T47D (cell line): ENCODE measurements at regions not wholly inside any gene's neighbourhood (a gene's known extent, or its start where the extent isn't known, plus 50 kb on each side); places are given as distances from the start of the nearest gene placed in this dataset.
"Not testable (repeated sequence)": the region's sequence is repeated elsewhere in the genome, so short reads cannot be mapped to it uniquely, and the experiment has no call there.

ENCODE experiments used
- DNase-seq, 2 experiments: peaks; one replicate each; pipeline versions ENCODE4 v3.0.0 to v3.0.0-alpha.2; 2011 to 2012; ENCODE audit warnings: low read depth in 1 of 2, low spot score in 1 of 2
- JUND ChIP-seq: IDR thresholded peaks from 2 replicates; pipeline ENCODE4 v1.6.1; 2012; ENCODE audit warnings: low read depth
- in situ Hi-C: cut with HindIII; loops from 2 replicates; pipeline ENCODE4 v1.10.0; 2016; ENCODE audit warnings: low sequenced_read_pairs, low pct_unique_long_range_greater_than_20kb

DNA sequence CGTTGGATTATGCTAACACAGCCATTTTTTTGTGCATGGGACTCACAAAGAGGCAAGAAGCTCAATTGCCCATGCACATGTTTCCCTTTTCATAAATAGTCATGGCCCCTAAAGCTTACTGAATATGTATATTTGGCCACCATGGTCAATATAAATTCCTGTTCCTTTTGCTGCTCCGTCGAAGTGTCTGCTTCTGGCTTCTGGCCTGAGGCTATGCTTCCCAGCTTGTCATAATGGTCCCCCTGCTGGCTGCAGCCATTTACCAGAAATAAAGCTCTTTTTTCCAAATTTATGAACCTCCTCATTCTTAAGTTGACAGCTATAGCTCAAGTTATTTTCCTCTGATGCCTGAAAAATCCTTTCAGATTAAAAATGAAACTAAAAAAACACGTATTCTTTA is 602.1 kb downstream of the VGLL3 start:
- DNase-seq: peak in 1 of 2 experiments; percentile 24
- no peak for TF ChIP-seq JUND
- in situ Hi-C loops: no loop called here

DNA sequence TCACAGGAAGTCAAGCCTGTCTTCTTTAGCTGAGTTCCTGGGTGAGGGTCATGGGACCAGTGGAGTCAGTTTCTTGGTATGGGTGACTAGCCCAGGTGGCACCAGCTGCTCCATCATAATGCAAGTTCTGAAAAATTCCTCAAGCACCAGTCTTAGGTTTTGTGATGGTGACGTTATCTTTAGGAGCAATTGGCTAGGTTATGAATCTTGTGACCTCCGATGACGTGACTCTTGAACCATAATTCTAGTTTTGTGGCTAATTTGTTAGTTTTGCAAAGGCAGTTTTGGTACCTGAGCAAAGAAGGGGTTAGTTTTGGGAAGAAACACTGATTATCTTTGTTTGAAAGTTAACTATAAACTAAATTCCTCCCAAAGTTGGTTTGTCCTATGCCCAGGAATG is 608.4 kb downstream of the VGLL3 start:
- no peak for DNase-seq
- in situ Hi-C loops: no loop called here
- TF ChIP-seq JUND: no peak

DNA sequence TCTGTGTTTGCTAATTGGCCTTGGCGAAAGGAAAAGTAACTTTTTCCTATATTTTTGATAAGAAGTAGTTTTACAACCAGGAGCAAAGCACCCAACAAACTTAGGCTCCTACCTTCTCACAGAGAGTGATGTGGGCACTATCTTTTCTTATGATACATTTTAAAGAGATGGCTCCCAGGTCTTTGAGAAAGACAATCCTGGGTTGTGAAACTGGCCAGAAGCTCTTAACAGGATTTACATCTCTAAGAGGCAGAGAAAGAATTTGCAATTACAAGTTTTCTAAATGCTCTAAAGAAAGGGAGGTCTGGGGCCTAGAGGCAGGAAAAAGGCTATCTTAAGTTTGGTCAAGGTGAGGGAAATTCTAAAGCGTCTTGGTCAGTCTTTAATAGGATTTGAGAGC is 609.7 kb downstream of the VGLL3 start:
- in situ Hi-C loops: no loop called here
- no peak for DNase-seq
- TF ChIP-seq JUND: no peak

DNA sequence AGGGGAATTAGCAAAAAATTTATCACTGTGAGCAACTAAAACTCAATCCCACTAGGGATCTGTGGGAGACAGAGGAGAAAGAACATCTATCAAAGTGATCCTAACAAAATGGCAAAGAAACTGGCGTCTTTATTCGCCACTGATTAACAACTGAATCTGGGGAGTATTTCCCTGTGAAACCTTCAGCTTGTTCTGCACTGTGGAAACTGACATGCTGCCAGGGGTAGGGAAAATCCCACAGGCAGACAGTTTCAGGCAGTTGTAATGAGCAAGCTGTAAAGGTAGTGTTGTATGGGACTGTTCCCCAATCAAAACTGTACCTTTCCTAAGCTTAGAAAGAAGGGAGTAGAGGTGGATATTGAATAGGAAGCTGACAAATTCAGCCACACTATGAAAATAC is 611.7 kb downstream of the VGLL3 start:
- TF ChIP-seq JUND: no peak
- no peak for DNase-seq
- in situ Hi-C loops: no loop called here

DNA sequence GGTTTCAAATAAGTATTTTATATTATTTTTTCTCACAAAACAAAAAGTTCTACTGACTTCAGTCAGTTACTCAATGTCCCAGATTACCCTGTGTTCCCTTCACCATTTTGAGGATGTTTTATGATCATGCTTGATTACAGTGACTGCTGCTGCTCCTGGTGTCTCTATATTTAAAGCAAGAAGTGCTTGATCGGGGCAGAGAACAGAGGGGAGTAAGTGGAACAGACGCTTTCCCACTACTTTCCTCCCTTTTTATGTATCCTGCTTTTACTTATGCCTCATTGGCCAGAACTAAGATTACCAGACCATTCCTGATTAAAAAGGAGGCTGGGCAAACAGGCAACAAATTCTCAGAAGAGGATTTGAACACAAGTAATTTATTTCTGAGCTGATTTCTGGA is 612.1 kb downstream of the VGLL3 start:
- TF ChIP-seq JUND: no peak
- DNase-seq: no peak
- in situ Hi-C loops: no loop called here

DNA sequence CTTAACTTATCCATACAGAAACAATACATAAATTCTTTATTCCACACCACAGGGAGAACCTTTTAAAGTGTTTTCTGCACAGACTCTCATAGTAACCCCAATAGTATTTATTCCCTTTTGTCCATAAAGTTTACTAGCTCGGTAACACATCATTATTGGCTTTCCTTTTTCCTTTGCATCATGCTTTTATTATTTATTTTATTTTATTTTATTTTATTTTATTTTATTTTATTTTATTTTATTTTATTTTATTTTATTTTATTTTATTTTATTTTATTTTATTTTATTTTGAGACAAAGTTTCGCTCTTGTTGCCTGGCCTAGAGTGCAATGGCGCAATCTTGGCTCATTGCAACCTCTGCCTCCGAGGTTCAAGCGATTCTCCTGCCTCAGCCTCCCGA is 655.4 kb downstream of the VGLL3 start:
- in situ Hi-C loops, DNase-seq: not testable (repeated sequence)

DNA sequence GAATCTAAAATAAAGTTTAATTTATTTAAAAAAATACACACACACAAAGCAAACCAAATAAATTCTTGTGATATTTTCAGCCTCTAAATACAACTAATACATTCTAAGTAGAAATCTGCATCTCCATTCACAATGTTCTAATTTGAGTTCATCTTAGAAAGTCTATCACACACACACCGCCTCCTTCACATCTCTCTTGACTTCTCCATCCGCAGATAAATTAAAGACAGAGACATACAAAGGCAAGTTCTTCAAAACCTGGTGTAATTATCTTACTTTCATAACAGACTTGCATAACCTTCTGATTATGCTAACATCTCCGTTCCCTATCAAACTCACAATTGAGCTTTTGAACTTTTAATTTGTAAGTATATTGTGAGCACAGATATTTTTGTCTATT is 657.3 kb downstream of the VGLL3 start:
- TF ChIP-seq JUND: no peak
- no peak for DNase-seq
- in situ Hi-C loops: no loop called here

DNA sequence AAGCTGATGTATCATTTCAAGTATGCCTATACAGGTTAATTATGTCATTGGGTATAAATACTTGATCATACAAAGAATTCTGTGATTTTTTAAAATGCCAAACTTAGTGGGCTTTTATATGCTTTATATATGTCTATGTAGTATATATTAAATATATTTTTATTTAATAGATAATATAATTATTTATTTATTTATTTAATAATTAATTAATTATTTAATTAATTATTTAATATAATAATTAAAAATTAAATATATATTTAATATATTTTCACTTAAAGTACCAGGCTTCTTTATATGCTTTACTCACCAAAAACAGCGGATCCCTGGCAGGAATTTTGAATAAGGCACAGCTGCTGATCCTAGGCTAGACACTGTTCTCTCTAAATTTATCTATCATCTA is 687.0 kb downstream of the VGLL3 start:
- in situ Hi-C loops: no loop called here
- DNase-seq: no peak
- TF ChIP-seq JUND: no peak

DNA sequence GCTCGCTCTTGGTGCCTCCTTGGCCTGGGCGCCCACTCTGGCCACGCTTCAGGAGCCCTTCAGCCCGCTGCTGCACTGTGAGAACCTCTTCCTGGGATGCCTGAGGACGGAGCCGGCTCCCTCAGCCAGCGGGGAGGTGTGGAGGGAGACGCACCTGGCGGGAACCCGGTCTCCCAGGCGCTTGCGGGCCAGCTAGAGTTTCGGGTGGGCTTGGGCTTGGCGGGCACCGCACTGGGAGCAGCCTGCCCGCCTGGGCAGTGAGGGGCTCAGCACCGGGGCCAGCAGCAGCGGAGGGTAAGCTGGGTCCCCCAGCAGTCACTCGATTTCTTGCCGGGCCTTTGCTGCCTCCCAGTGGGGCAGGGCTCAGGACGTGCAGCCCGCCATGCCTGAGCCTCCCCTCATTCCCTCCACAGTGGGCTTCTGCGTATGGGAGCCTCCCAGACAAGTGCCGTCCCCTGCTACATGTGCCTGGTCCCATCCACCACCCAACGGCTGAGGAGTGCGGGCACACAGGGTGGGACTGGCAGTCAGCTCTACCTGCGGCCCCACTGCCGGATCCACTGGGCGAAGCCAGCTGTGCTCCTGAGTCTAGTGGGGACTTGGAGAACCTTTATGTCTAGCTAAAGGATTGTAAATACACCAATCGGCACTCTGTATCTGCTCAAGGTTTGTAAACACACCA is 708.7 kb downstream of the VGLL3 start:
- in situ Hi-C loops: no loop called here
- DNase-seq: no peak
- TF ChIP-seq JUND: no peak

DNA sequence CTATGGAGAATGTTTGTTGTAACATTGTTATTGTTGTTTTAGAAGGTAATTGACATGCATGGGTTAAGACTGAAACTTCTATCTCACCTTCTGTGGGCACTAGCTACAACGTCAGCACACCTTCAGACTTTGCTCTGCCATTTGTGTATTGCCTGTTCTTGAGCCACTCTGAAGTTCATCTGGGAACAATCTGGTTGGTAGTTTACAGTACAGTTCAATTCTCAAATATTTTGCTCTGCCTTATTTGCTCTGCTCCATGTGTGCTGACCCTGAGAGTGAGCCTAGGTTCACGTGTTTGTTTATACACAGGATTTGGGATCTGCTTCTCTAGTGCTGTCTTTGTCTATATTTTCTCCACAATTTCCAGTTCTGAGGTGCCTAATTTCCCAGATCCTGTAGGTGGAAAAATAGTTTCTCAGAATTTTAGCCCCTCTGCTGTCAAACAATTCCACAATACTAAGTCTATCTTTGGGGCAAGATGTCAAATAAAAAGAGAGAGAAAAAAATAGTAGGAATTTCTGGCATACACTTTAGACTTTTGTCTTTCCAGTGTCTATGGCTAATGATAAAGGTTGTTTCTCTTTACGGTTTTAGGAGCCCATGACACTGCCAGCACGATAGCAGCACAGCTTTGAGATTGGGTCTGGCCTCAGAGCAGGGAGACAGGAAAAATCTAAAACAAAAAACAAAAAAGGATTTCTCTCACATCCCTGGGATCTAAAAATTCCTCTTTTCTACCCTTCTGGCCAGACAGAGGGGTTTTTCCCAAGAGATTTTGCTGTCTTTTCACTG is 721.4 kb downstream of the VGLL3 start:
- TF ChIP-seq JUND: no peak
- in situ Hi-C loops: no loop called here
- peak in 1 of 2 experiments; percentile 7 for DNase-seq

DNA sequence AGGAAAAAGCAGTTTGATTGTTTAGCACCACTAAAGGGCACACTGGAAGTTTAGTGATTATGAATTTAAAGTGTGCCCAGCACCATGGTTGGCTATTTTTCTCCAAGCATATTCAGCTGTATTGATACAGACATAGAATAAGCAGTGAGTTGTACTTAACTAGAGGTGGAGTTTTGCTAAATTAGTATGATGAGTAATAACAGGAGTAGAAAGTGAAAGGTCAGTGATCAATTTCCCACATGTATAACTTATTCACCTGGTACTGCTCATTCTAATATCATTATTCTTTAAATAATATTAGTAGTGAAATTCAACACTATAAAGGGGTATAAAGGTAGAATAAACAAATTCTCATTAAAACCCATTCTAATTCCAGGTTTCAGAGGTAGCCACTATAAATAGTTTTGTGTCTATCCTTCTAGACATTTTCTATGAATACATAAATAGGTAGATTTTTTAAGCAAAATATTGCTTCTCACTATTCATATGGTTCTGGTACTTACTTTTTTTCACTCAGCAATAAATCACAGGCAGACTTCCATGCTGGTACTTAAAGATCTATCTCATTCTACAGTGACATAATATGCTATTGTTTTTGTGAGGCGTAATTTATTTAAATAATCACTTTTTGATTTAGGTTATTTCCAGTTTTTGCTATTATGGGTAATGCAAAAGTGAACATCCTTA is 732.9 kb downstream of the VGLL3 start:
- no peak for TF ChIP-seq JUND
- in situ Hi-C loops: no loop called here
- DNase-seq: no peak

DNA sequence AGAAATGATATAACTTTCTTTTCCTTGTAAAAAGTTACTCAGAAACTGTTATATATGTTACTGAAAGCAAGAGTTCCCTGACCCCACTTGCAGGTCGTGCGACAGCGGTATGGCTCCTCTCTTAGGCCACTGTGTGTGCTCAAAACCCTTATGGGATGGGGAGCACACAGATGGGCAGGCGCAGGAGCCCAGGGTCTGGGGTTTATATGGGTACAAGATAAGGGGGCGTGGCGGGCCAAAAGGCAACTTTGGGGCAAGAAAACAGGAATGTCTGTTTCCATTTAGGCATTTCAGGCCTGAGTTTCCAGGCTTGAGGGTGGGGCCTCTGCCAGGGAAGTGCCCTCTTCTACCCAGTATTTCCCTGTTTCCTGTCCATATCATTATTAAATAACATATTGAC is 736.5 kb downstream of the VGLL3 start:
- no peak for TF ChIP-seq JUND
- no peak for DNase-seq
- in situ Hi-C loops: no loop called here

DNA sequence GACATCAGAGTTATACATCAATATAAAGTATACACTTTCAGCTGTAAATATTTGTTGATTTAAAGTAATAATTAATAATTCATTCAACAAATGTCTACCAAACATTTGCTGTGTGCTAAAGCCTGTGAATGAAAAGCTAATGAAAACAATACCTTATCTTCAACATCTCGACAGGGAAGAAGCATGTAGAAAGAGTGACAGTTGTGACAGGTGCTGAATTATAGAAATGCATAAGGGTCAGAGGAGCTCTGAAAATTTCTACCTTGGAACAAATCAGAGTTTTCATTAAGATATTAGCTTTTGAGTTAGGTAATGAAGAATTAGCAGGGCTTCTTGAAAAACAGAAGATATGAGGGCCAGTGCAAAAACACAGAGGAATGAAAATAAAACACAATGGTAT is 739.2 kb downstream of the VGLL3 start:
- no peak for TF ChIP-seq JUND
- in situ Hi-C loops: no loop called here
- peak in 1 of 2 experiments; percentile 7 for DNase-seq
